Mucosa of descending colon (tissue), 3 donors: ENCODE measurements at regions not wholly inside any gene's neighbourhood (a gene's known extent, or its start where the extent isn't known, plus 50 kb on each side); places are given as distances from the start of the nearest gene placed in this dataset.

Source experiments
- ATAC-seq: fragments of 200-7000 bp; cut with Tn5 transposase; one replicate; pipeline ENCODE4 v1.9.1; 2020; ENCODE audit warnings: mild to moderate bottlenecking, moderate library complexity
- DNase-seq, 3 donors: peaks; one replicate each; pipeline ENCODE4 v3.0.0-alpha.2; 2020
- H3K36me3 ChIP-seq: fragments of 200-600 bp; one replicate; pipeline ENCODE4 v1.8.0; 2021; ENCODE audit warnings: low read depth, mild to moderate bottlenecking
- H3K4me1 ChIP-seq: fragments of 200-600 bp; one replicate; pipeline ENCODE4 v1.8.0; 2021; ENCODE audit warnings: low read depth, mild to moderate bottlenecking
- H3K4me3 ChIP-seq: fragments of 200-600 bp; one replicate; pipeline ENCODE4 v1.8.0; 2021; ENCODE audit warnings: mild to moderate bottlenecking
- H3K9me3 ChIP-seq: fragments of 200-600 bp; one replicate; pipeline ENCODE4 v1.8.0; 2021; ENCODE audit warnings: mild to moderate bottlenecking
- intact Hi-C, 2 donors: fragments of 100-400 bp; cut with DNase I in 1 of 2; cut with micrococcal nuclease in 1 of 2; formaldehyde crosslinking; loops; one replicate each; pipeline versions ENCODE4 v1.11.0 to v1.11.1; 2022; cut with DNase I, micrococcal nuclease
- TF ChIP-seq, protein P1 (sequence below): fragments of 200-600 bp; IDR thresholded peaks from one replicate; pipeline ENCODE4 v1.8.0; 2022; ENCODE audit warnings: antibody characterized with exemption, mild to moderate bottlenecking
- donor health status: DM: no; HTN: no; CAD: no; lungs with moderate emphysema.
- donor health status: DM: no; HTN: no; CAD: no.
- donor health status: DM: no; HTN: yes; CAD: no.

DNA sequence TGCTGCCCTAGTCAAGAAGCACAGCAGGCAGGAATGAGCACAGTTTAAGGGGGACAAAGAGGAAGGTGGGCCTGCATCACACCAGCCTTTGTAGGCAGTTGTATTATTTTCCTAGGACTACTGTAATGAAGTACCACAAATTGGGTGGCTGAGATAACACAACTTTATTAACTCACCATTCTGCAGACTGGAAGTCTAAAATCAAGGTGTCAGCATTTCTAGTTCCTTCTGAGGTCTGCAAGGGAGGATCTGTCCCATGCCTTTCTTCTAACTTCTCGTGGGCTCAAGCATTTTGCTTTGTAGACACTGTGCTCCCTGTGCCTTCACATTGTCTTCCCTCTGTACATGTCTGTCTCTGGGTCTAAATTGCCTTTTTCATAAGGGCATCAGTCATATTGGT is 488.5 kb upstream of the JARID2 start:
- no peak for DNase-seq
- no peaks in the 10 kb centered on the region for H3K9me3 ChIP-seq
- TF ChIP-seq, protein P1, sequence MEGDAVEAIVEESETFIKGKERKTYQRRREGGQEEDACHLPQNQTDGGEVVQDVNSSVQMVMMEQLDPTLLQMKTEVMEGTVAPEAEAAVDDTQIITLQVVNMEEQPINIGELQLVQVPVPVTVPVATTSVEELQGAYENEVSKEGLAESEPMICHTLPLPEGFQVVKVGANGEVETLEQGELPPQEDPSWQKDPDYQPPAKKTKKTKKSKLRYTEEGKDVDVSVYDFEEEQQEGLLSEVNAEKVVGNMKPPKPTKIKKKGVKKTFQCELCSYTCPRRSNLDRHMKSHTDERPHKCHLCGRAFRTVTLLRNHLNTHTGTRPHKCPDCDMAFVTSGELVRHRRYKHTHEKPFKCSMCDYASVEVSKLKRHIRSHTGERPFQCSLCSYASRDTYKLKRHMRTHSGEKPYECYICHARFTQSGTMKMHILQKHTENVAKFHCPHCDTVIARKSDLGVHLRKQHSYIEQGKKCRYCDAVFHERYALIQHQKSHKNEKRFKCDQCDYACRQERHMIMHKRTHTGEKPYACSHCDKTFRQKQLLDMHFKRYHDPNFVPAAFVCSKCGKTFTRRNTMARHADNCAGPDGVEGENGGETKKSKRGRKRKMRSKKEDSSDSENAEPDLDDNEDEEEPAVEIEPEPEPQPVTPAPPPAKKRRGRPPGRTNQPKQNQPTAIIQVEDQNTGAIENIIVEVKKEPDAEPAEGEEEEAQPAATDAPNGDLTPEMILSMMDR: no peak
- intact Hi-C loops: no loop called here
- no peak overlapping the region for H3K4me3 ChIP-seq
- peaks cover 16% of the 10 kb centered on the region for H3K4me1 ChIP-seq
- no peaks in the 10 kb centered on the region for H3K36me3 ChIP-seq
- no peak for ATAC-seq

GRCh38 chr6:14758421-14759081 is 487.3 kb upstream of the JARID2 start:
- H3K4me3 ChIP-seq: no peak overlapping the region
- intact Hi-C loops: no loop called here
- no peaks in the 10 kb centered on the region for H3K9me3 ChIP-seq
- TF ChIP-seq, protein P1: no peak
- H3K4me1 ChIP-seq: peaks cover 16% of the 10 kb centered on the region
- DNase-seq (peak in 1 of 3 donors; percentile 35), ATAC-seq (peak; percentile 58)
- H3K36me3 ChIP-seq: no peaks in the 10 kb centered on the region

GRCh38 chr6:14759976-14760672 is 485.7 kb upstream of the JARID2 start:
- peak in 1 of 3 donors; percentile 70 for DNase-seq
- ATAC-seq: peak; percentile 90
- intact Hi-C loops: no loop called here

DNA sequence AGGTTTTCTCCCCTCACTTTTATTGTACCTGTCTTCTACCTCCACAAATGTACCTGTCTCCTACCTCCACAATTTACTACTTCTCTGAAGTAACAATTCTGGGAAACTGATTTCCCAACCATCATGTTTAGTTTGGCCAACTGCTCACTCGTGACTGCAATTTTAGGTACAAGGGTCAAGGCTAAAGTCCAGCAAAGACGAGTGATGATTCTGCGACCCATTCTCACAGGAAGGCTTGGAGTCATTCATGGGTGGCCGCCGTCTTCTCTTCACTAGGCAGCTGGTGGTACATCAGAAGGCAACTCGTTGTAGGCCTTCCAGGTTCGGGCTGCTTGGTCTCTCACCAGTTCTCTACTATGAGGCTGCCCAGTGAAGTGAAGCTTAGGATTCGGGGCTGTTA is 483.8 kb upstream of the JARID2 start:
- peak; percentile 25 for ATAC-seq
- TF ChIP-seq, protein P1: no peak
- intact Hi-C loops: no loop called here

More at GRCh38 chr6:14759976-14760672, 485.7 kb upstream of the JARID2 start:
- TF ChIP-seq, protein P1: no peak
- H3K4me1 ChIP-seq: peaks cover 16% of the 10 kb centered on the region
- no peaks in the 10 kb centered on the region for H3K9me3 ChIP-seq
- H3K36me3 ChIP-seq: no peaks in the 10 kb centered on the region
- no peak overlapping the region for H3K4me3 ChIP-seq

GRCh38 chr6:14763139-14763538 is 482.7 kb upstream of the JARID2 start:
- H3K4me1 ChIP-seq: peaks cover 16% of the 10 kb centered on the region
- H3K4me3 ChIP-seq: no peak overlapping the region
- DNase-seq: no peak
- TF ChIP-seq, protein P1: no peak
- H3K9me3 ChIP-seq: no peaks in the 10 kb centered on the region
- no peaks in the 10 kb centered on the region for H3K36me3 ChIP-seq
- peak; percentile 39 for ATAC-seq
- intact Hi-C loops: no loop called here

More for the DNA sequence above, 483.8 kb upstream of the JARID2 start:
- Histone ChIP-seq H3K9me3 (no peaks in the 10 kb centered on the region), H3K36me3 (no peaks in the 10 kb centered on the region), H3K4me1 (peaks cover 16% of the 10 kb centered on the region), H3K4me3 (no peak overlapping the region)
- peak in 2 of 3 donors; percentile 33 to 58 for DNase-seq
